GM20000 (cell line): ENCODE measurements at regions not wholly inside any gene's neighbourhood (a gene's known extent, or its start where the extent isn't known, plus 50 kb on each side); places are given as distances from the start of the nearest gene placed in this dataset.

Experiments used
- DNase-seq: peaks from one replicate; pipeline ENCODE4 v3.0.0; 2012; ENCODE audit warnings: low spot score
- CTCF ChIP-seq: IDR thresholded peaks from 2 replicates; pipeline ENCODE4 v1.5.1; 2012; ENCODE audit warnings: mild to moderate bottlenecking, control low read depth; ENCODE audit errors: extremely low read depth, missing control alignments

- DNase-seq, result no peak
- no peak for TF ChIP-seq CTCF
These were observed 379.4 kb upstream of the TACR3 start for GRCh38 chr4:104099141-104099540.

GRCh38 chr4:104093247-104093646 lies 373.5 kb upstream of the TACR3 start:
- TF ChIP-seq CTCF, result no peak
- DNase-seq, result no peak

GRCh38 chr4:104073229-104073628 lies 353.4 kb upstream of the TACR3 start:
- DNase-seq, result no peak
- TF ChIP-seq CTCF, result no peak

- DNase-seq, result no peak
- TF ChIP-seq CTCF, result no peak
These were observed 346.7 kb upstream of the TACR3 start for GRCh38 chr4:104066533-104066932.

- DNase-seq, result peak; percentile 40
- TF ChIP-seq CTCF, result peak; percentile 18
These were observed 345.1 kb upstream of the TACR3 start for GRCh38 chr4:104064646-104065577.

GRCh38 chr4:104063341-104063740 lies 343.6 kb upstream of the TACR3 start:
- DNase-seq, result no peak
- TF ChIP-seq CTCF, result no peak

GRCh38 chr4:104044369-104044768 lies 324.6 kb upstream of the TACR3 start:
- no peak for DNase-seq
- TF ChIP-seq CTCF, result no peak
